ENCODE measurements at regions not wholly inside any gene's neighbourhood (a gene's known extent, or its start where the extent isn't known, plus 50 kb on each side); places are given as distances from the start of the nearest gene placed in this dataset.

DNA sequence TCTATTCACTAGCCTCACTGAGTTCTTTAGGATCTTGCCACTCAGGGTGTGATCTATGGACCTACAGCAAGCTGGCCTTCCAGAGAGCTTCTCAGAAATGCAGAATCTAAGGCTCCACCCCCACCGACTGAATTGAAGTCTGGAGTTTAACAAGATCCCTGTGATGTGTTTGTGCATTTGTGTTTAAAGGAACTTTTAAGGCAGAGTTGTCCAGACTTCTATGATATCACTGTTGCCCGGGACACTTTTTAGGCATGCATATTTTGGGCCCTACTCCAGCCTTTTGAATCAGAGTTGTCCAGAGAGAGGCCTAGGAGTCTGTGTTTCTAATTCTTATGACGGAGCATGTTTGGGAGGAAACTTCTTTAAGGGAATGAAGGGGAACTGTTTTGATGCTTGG is 232.3 kb downstream of the QKI start:
- Histone ChIP-seq H3K4me3 (ENCODE audit: extremely low read depth, insufficient read depth, low read length, poor library complexity, severe bottlenecking) (no peak overlapping the region), H3K36me3 (ENCODE audit: control insufficient read depth, insufficient read depth, low read length) (no peaks in the 10 kb centered on the region), H3K27ac (ENCODE audit: low read depth, low read length, severe bottlenecking) (no peak overlapping the region), H3K9me3 (ENCODE audit: control insufficient read depth, low read length) (no peaks in the 10 kb centered on the region), H3K4me1 (ENCODE audit: control insufficient read depth, insufficient read depth, low read length, poor library complexity, severe bottlenecking) (no peaks in the 10 kb centered on the region)
- WGBS, 2 experiments (ENCODE audit: insufficient coverage in 2 of 2) = 50 to 83% methylated on average over 1 to 3 of the region's 3 CpGs

GRCh38 chr6:163646133-163646532 is 231.6 kb downstream of the QKI start:
- H3K4me1 ChIP-seq (ENCODE audit: control insufficient read depth, insufficient read depth, low read length, poor library complexity, severe bottlenecking) = no peaks in the 10 kb centered on the region
- no peak overlapping the region for H3K4me3 ChIP-seq (ENCODE audit: extremely low read depth, insufficient read depth, low read length, poor library complexity, severe bottlenecking)
- WGBS, 2 experiments (ENCODE audit: insufficient coverage in 2 of 2) = 97 to 98% methylated on average over 7 to 8 of the region's 9 CpGs
- H3K9me3 ChIP-seq (ENCODE audit: control insufficient read depth, low read length) = no peaks in the 10 kb centered on the region
- H3K36me3 ChIP-seq (ENCODE audit: control insufficient read depth, insufficient read depth, low read length) = no peaks in the 10 kb centered on the region
- H3K27ac ChIP-seq (ENCODE audit: low read depth, low read length, severe bottlenecking) = no peak overlapping the region

- H3K27ac ChIP-seq (ENCODE audit: low read depth, low read length, severe bottlenecking) = no peak overlapping the region
- no peak overlapping the region for H3K4me3 ChIP-seq (ENCODE audit: extremely low read depth, insufficient read depth, low read length, poor library complexity, severe bottlenecking)
- 90 to 96% methylated on average over 7 to 9 of the region's 10 CpGs for WGBS, 2 experiments (ENCODE audit: insufficient coverage in 2 of 2)
- no peaks in the 10 kb centered on the region for H3K4me1 ChIP-seq (ENCODE audit: control insufficient read depth, insufficient read depth, low read length, poor library complexity, severe bottlenecking)
- no peaks in the 10 kb centered on the region for H3K36me3 ChIP-seq (ENCODE audit: control insufficient read depth, insufficient read depth, low read length)
- no peaks in the 10 kb centered on the region for H3K9me3 ChIP-seq (ENCODE audit: control insufficient read depth, low read length)
These were observed 231.0 kb downstream of the QKI start for GRCh38 chr6:163645560-163645959.

- no peaks in the 10 kb centered on the region for H3K4me1 ChIP-seq (ENCODE audit: control insufficient read depth, insufficient read depth, low read length, poor library complexity, severe bottlenecking)
- WGBS, 2 experiments (ENCODE audit: insufficient coverage in 2 of 2) = 64 to 81% methylated on average over 3 of the region's 3 CpGs
- H3K4me3 ChIP-seq (ENCODE audit: extremely low read depth, insufficient read depth, low read length, poor library complexity, severe bottlenecking) = no peak overlapping the region
- H3K36me3 ChIP-seq (ENCODE audit: control insufficient read depth, insufficient read depth, low read length) = no peaks in the 10 kb centered on the region
- no peaks in the 10 kb centered on the region for H3K9me3 ChIP-seq (ENCODE audit: control insufficient read depth, low read length)
- H3K27ac ChIP-seq (ENCODE audit: low read depth, low read length, severe bottlenecking) = no peak overlapping the region
These were observed 229.3 kb downstream of the QKI start for GRCh38 chr6:163643866-163644265.

DNA sequence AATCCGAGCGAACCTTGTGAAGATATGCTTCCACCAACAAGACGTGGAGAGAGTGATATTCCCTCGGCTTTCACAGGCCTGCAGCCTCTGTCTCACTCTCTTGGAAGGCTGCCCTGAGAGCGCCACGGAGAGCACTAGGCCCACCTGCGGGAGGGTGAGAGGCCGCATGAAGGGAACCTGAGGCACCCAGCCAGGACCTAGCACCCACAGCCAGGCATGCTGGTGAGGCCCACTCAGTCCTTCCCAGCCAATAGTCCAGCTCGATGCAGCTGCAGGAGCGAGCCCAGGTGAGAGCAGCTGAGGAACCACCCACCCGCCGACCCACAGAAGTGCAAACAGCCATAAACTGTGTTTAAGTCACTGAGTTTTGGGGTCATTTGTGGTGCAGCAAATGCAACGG is 227.2 kb downstream of the QKI start:
- Histone ChIP-seq H3K4me3 (ENCODE audit: extremely low read depth, insufficient read depth, low read length, poor library complexity, severe bottlenecking) (no peak overlapping the region), H3K27ac (ENCODE audit: low read depth, low read length, severe bottlenecking) (no peak overlapping the region), H3K4me1 (ENCODE audit: control insufficient read depth, insufficient read depth, low read length, poor library complexity, severe bottlenecking) (no peaks in the 10 kb centered on the region), H3K9me3 (ENCODE audit: control insufficient read depth, low read length) (no peaks in the 10 kb centered on the region), H3K36me3 (ENCODE audit: control insufficient read depth, insufficient read depth, low read length) (no peaks in the 10 kb centered on the region)
- WGBS, 2 experiments (ENCODE audit: insufficient coverage in 2 of 2) = 88 to 91% methylated on average over 10 to 13 of the region's 13 CpGs

DNA sequence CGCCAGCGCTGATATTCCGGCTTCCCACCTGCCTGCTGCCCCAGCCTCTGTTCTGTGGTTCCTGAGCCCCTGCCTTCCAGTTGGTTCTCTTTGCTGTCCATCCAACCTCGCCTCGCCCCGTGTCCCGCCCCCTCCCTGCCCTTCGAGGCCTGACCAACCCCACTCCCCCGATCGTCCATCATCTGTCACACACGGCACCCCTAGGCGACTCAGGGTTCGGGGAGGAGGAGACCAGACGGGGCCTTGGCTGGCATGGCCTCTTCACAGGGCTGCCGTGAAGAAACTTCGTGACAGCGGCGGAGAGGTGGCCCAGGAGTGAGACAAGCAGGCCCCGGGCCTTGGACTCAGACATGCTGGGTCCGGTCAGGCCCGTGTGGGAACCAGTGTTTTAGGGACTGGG is 226.1 kb downstream of the QKI start:
- 90 to 97% methylated on average over 17 to 18 of the region's 21 CpGs for WGBS, 2 experiments (ENCODE audit: insufficient coverage in 2 of 2)
- Histone ChIP-seq H3K36me3 (ENCODE audit: control insufficient read depth, insufficient read depth, low read length) (no peaks in the 10 kb centered on the region), H3K27ac (ENCODE audit: low read depth, low read length, severe bottlenecking) (no peak overlapping the region), H3K9me3 (ENCODE audit: control insufficient read depth, low read length) (no peaks in the 10 kb centered on the region), H3K4me1 (ENCODE audit: control insufficient read depth, insufficient read depth, low read length, poor library complexity, severe bottlenecking) (no peaks in the 10 kb centered on the region), H3K4me3 (ENCODE audit: extremely low read depth, insufficient read depth, low read length, poor library complexity, severe bottlenecking) (no peak overlapping the region)

DNA sequence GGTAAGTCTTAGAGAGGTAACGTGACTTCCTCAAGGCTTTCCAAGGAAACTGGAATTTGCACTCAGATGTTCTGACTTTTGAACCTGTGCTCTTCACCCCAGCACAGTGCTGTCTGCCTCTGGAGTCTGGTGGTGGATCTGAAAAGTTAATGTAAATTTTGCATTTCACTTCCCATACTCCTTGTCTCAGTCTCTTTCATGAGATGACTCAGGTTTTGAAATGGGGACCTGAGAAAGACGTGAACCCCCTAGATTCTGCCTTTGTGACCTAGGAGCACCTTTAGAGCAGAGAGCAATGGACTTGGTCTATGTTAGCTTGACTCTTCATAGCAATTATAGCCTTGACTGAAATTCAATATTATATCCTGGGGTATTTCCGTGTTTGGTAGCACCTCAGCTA is 223.0 kb downstream of the QKI start:
- Histone ChIP-seq H3K9me3 (ENCODE audit: control insufficient read depth, low read length) (no peaks in the 10 kb centered on the region), H3K4me1 (ENCODE audit: control insufficient read depth, insufficient read depth, low read length, poor library complexity, severe bottlenecking) (no peaks in the 10 kb centered on the region), H3K36me3 (ENCODE audit: control insufficient read depth, insufficient read depth, low read length) (no peaks in the 10 kb centered on the region), H3K27ac (ENCODE audit: low read depth, low read length, severe bottlenecking) (no peak overlapping the region), H3K4me3 (ENCODE audit: extremely low read depth, insufficient read depth, low read length, poor library complexity, severe bottlenecking) (no peak overlapping the region)
- 93 to 100% methylated on average over 2 of the region's 3 CpGs for whole genome bisulfite sequencing, 2 experiments (ENCODE audit: insufficient coverage in 2 of 2)

DNA sequence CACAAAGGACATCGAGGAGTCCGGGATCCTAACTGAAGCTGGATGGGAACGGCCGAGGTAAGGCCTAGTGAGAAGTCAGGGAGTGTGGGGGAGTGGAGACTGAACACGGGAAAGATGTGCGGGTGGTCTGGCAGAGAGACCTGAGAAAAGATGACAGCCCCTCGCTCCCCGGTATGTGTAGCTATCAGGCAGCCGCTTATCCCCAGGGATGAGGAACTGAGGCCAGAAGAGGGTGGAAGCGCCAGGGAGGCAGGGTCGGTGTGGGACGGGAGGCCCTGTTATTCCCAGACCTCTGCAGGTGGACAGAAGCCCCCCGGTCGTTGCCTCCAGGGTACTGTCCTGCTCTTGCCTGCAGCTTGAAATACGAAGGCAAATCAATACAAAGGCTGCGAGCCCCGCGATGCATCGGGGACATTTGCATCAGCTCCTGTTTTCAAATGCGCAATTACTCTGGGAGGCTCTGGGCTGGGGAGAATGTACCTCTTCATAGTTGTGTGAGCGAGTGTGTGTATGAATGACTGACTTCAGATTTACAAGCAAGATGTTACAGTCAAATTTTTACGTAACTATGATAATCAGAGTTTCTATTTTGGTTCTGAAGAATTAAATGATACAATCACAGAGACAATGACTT is 221.3 kb downstream of the QKI start:
- H3K9me3 ChIP-seq (ENCODE audit: control insufficient read depth, low read length) = no peaks in the 10 kb centered on the region
- no peak overlapping the region for H3K4me3 ChIP-seq (ENCODE audit: extremely low read depth, insufficient read depth, low read length, poor library complexity, severe bottlenecking)
- WGBS, 2 experiments (ENCODE audit: insufficient coverage in 2 of 2) = 66 to 73% methylated on average over 13 to 20 of the region's 22 CpGs
- no peaks in the 10 kb centered on the region for H3K36me3 ChIP-seq (ENCODE audit: control insufficient read depth, insufficient read depth, low read length)
- H3K27ac ChIP-seq (ENCODE audit: low read depth, low read length, severe bottlenecking) = no peak overlapping the region
- no peaks in the 10 kb centered on the region for H3K4me1 ChIP-seq (ENCODE audit: control insufficient read depth, insufficient read depth, low read length, poor library complexity, severe bottlenecking)

- no peak overlapping the region for H3K4me3 ChIP-seq (ENCODE audit: extremely low read depth, insufficient read depth, low read length, poor library complexity, severe bottlenecking)
- no peaks in the 10 kb centered on the region for H3K4me1 ChIP-seq (ENCODE audit: control insufficient read depth, insufficient read depth, low read length, poor library complexity, severe bottlenecking)
- H3K27ac ChIP-seq (ENCODE audit: low read depth, low read length, severe bottlenecking) = no peak overlapping the region
- no peaks in the 10 kb centered on the region for H3K36me3 ChIP-seq (ENCODE audit: control insufficient read depth, insufficient read depth, low read length)
- no peaks in the 10 kb centered on the region for H3K9me3 ChIP-seq (ENCODE audit: control insufficient read depth, low read length)
- WGBS, 2 experiments (ENCODE audit: insufficient coverage in 2 of 2) = 87 to 93% methylated on average over 6 of the region's 6 CpGs
These were observed 220.8 kb downstream of the QKI start for GRCh38 chr6:163635315-163635714.

DNA sequence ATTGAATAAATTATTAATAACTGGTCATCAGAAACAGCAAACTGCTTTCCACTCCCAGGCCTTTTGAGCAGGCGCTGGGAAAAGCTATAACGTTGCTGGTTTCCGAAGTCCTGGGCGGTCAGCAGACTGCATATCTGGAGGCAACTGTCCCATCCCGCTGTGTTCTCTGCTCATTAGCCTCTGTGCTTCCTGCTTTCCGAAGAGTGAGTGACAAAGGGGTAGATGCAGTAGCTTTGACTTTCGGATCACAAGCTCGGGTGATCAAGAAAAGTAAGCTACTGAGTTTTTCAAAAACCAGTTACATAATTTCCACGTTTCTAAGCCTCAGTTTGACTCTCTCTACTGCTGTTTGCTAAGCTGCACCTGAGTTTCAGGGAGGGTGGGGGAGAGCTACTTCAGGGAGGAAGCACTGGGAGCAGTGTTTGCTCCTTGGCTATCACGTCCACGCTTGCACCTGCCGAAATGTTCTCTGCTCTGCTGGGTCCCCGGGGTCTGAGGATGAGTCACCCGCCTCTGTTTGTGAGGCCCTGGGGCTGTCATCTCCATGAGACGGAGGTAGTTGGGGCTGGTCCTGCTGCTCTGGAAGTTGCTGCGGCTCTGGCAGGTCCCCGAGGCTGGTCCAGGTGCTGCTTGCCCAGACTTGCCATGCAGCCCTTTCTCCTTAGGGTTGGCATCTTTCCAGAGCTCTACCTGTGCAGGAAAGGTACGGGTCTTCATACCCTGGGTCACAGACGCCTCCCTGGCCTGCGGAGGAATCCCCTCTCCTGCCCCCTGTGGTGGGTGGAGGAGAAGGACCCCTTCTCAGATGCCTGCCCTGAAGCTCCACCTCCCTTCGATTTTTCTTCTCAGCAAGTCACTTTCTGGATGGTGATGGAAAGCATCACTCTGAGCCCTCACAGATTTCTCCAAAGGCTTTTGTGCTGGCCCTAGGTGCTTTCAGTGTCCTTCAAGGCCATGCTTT is 220.0 kb downstream of the QKI start:
- H3K4me3 ChIP-seq (ENCODE audit: extremely low read depth, insufficient read depth, low read length, poor library complexity, severe bottlenecking) = no peak overlapping the region
- H3K36me3 ChIP-seq (ENCODE audit: control insufficient read depth, insufficient read depth, low read length) = no peaks in the 10 kb centered on the region
- no peaks in the 10 kb centered on the region for H3K4me1 ChIP-seq (ENCODE audit: control insufficient read depth, insufficient read depth, low read length, poor library complexity, severe bottlenecking)
- no peak overlapping the region for H3K27ac ChIP-seq (ENCODE audit: low read depth, low read length, severe bottlenecking)
- 86 to 87% methylated on average over 14 to 18 of the region's 21 CpGs for WGBS, 2 experiments (ENCODE audit: insufficient coverage in 2 of 2)
- H3K9me3 ChIP-seq (ENCODE audit: control insufficient read depth, low read length) = peaks cover 4% of the 10 kb centered on the region

DNA sequence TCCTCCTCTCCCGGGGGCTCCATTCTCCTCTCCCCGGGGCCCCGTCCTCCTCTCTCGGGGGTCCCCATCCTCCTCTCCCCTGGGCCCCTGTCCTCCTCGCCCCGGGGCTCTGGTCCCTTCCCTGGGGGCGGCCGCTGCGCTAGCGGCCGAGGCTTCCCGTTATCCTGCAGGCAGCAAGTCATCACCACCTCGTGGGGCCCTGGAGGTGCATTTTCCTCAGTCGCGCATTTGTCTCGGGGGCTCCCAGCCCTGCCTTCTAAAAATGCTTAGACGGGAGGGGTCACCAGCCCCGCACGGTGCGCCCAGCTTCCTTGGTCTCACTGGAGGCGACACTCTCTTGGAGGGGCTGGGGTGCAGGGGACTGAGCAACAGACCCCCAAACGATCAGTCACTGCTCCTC is 216.5 kb downstream of the QKI start:
- Histone ChIP-seq H3K36me3 (ENCODE audit: control insufficient read depth, insufficient read depth, low read length) (no peaks in the 10 kb centered on the region), H3K4me3 (ENCODE audit: extremely low read depth, insufficient read depth, low read length, poor library complexity, severe bottlenecking) (no peak overlapping the region), H3K9me3 (ENCODE audit: control insufficient read depth, low read length) (peaks cover 6% of the 10 kb centered on the region), H3K4me1 (ENCODE audit: control insufficient read depth, insufficient read depth, low read length, poor library complexity, severe bottlenecking) (no peaks in the 10 kb centered on the region), H3K27ac (ENCODE audit: low read depth, low read length, severe bottlenecking) (no peak overlapping the region)
- 96 to 98% methylated on average over 17 to 18 of the region's 22 CpGs for WGBS, 2 experiments (ENCODE audit: insufficient coverage in 2 of 2)

Data from mesodermal cell (in vitro differentiated cells).